ENCODE measurements at regions not wholly inside any gene's neighbourhood (a gene's known extent, or its start where the extent isn't known, plus 50 kb on each side); places are given as distances from the start of the nearest gene placed in this dataset.

DNA sequence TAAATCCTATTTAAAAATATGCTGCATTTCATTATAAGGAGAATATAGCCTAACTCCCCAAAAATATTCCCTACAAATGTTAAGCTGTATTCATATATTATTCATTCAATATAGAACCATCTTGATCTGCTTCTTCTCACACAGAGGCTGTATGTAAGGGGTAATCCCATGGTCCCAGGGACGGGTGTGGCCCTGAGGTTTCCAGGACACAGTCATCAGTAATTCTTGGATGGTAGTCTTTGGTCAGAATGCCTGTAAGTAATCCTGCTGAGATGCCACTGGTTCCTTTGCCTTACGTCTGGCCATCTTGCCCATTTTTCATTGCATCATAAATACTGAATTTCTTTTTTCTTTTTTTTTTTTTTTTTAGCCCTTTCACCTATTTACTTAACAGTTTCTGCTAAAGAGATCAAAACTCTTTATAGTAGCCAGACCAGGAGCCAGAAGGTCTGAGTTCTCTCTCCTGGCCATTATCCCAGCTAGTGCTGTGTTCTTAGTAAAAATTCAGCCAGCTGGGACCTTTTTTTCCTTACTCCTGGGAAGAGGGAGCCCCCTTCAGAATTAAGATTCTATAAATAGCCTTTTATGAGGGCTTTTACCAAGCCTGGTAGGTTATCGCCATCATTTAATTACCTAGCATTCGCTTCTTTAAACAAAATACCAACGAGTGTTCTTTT, 134.9 kb downstream of the SOX11 start:
- no peaks in the 10 kb centered on the region for H3K27me3 ChIP-seq (ENCODE audit: insufficient read depth, poor library complexity, severe bottlenecking)
- TF ChIP-seq, protein P1, sequence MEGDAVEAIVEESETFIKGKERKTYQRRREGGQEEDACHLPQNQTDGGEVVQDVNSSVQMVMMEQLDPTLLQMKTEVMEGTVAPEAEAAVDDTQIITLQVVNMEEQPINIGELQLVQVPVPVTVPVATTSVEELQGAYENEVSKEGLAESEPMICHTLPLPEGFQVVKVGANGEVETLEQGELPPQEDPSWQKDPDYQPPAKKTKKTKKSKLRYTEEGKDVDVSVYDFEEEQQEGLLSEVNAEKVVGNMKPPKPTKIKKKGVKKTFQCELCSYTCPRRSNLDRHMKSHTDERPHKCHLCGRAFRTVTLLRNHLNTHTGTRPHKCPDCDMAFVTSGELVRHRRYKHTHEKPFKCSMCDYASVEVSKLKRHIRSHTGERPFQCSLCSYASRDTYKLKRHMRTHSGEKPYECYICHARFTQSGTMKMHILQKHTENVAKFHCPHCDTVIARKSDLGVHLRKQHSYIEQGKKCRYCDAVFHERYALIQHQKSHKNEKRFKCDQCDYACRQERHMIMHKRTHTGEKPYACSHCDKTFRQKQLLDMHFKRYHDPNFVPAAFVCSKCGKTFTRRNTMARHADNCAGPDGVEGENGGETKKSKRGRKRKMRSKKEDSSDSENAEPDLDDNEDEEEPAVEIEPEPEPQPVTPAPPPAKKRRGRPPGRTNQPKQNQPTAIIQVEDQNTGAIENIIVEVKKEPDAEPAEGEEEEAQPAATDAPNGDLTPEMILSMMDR (IDR thresholded peaks at IDR 0.05; ENCODE audit: poor library complexity, severe bottlenecking) = no peak
- no peaks in the 10 kb centered on the region for H3K36me3 ChIP-seq (ENCODE audit: low read depth)

DNA sequence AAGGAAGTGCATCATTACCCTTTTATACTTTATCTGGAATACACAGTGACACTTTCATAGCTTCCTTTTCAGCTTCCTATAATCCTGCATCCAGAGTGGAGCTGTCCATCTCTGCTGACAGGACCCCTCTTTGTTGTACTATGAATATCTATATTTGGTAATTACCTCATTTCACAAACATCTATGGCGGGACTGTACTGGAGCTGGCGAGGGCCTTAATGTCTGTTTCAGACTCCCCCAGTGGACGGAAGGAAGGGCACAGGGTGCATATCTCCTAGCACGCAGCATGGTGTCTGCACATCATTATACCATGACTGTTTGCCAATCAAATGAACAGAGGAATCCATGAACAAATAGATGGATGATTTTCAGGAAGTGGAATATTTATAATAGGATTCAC, 142.3 kb downstream of the SOX11 start:
- ATAC-seq (ENCODE audit: low read depth) (no peak), DNase-seq (ENCODE audit: low spot score) (no peak)
- Histone ChIP-seq H3K9me3 (ENCODE audit: severe bottlenecking) (no peaks in the 10 kb centered on the region), H3K36me3 (ENCODE audit: low read depth) (no peaks in the 10 kb centered on the region), H3K27me3 (ENCODE audit: insufficient read depth, poor library complexity, severe bottlenecking) (no peaks in the 10 kb centered on the region), H3K4me3 (ENCODE audit: severe bottlenecking) (no peak overlapping the region), H3K27ac (ENCODE audit: poor library complexity, severe bottlenecking) (no peak overlapping the region), H3K4me1 (ENCODE audit: insufficient read depth, poor library complexity, severe bottlenecking) (no peaks in the 10 kb centered on the region)
- TF ChIP-seq, protein P1 (IDR thresholded peaks at IDR 0.05; ENCODE audit: poor library complexity, severe bottlenecking) = no peak

More for the DNA sequence above, 134.9 kb downstream of the SOX11 start:
- Histone ChIP-seq H3K4me1 (ENCODE audit: insufficient read depth, poor library complexity, severe bottlenecking) (no peaks in the 10 kb centered on the region), H3K4me3 (ENCODE audit: severe bottlenecking) (no peak overlapping the region), H3K9me3 (ENCODE audit: severe bottlenecking) (no peaks in the 10 kb centered on the region), H3K27ac (ENCODE audit: poor library complexity, severe bottlenecking) (no peak overlapping the region)
- ATAC-seq (ENCODE audit: low read depth) (no peak), DNase-seq (ENCODE audit: low spot score) (no peak)

DNA sequence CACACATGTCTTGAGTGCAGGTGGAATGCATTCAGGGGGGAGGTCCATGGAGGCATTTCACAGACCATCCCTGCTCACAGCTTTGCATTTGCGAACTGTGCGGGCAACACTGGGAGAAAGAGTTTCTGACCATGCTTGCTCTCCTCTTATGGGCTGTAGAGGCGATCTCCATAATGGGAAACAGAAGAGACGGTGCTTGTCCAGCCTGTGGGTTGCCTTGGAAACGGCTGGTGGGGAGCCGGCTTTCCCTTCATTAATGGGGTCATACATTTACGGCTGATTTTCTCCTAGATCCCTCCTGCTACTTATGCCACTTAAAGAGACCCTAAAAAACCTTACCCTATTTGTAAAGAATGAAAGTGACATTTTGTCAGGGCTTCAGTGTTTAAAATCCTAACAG, 147.4 kb downstream of the SOX11 start:
- no peaks in the 10 kb centered on the region for H3K9me3 ChIP-seq (ENCODE audit: severe bottlenecking)
- TF ChIP-seq, protein P1 (IDR thresholded peaks at IDR 0.05; ENCODE audit: poor library complexity, severe bottlenecking) = no peak
- no peak overlapping the region for H3K4me3 ChIP-seq (ENCODE audit: severe bottlenecking)
- ATAC-seq (ENCODE audit: low read depth) (no peak), DNase-seq (ENCODE audit: low spot score) (no peak)
- no peaks in the 10 kb centered on the region for H3K36me3 ChIP-seq (ENCODE audit: low read depth)
- no peaks in the 10 kb centered on the region for H3K27me3 ChIP-seq (ENCODE audit: insufficient read depth, poor library complexity, severe bottlenecking)
- no peak overlapping the region for H3K27ac ChIP-seq (ENCODE audit: poor library complexity, severe bottlenecking)
- H3K4me1 ChIP-seq (ENCODE audit: insufficient read depth, poor library complexity, severe bottlenecking) = no peaks in the 10 kb centered on the region

- Histone ChIP-seq H3K4me1 (ENCODE audit: insufficient read depth, poor library complexity, severe bottlenecking) (no peaks in the 10 kb centered on the region), H3K4me3 (ENCODE audit: severe bottlenecking) (no peak overlapping the region), H3K27me3 (ENCODE audit: insufficient read depth, poor library complexity, severe bottlenecking) (no peaks in the 10 kb centered on the region), H3K27ac (ENCODE audit: poor library complexity, severe bottlenecking) (no peak overlapping the region), H3K36me3 (ENCODE audit: low read depth) (no peaks in the 10 kb centered on the region), H3K9me3 (ENCODE audit: severe bottlenecking) (no peaks in the 10 kb centered on the region)
- ATAC-seq (ENCODE audit: low read depth) (no peak), DNase-seq (ENCODE audit: low spot score) (no peak)
- TF ChIP-seq, protein P1 (IDR thresholded peaks at IDR 0.05; ENCODE audit: poor library complexity, severe bottlenecking) = no peak
Observed at GRCh38 chr2:5841126-5841525, 148.9 kb downstream of the SOX11 start.

DNA sequence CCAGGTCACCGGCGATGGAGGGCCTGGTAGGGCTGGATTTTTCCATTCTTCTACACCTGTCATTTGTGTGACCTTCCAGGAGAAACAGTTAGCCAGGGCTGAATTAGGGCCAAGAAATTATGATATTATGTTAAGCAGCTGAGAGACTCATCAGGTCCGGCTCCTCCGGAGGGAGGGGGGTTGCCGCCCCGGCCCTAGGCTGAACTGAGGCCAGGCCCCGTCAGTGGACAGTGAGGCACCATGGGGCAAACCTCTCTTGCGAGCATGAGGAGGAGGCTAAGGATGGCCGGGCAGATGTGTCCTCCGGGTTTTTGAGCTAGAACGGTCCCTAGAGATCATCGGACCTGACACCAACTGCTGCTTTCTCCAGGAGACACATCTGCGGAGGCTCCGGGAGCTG, 150.1 kb downstream of the SOX11 start:
- Histone ChIP-seq H3K27ac (ENCODE audit: poor library complexity, severe bottlenecking) (no peak overlapping the region), H3K36me3 (ENCODE audit: low read depth) (no peaks in the 10 kb centered on the region), H3K9me3 (ENCODE audit: severe bottlenecking) (no peaks in the 10 kb centered on the region), H3K4me1 (ENCODE audit: insufficient read depth, poor library complexity, severe bottlenecking) (no peaks in the 10 kb centered on the region), H3K27me3 (ENCODE audit: insufficient read depth, poor library complexity, severe bottlenecking) (no peaks in the 10 kb centered on the region), H3K4me3 (ENCODE audit: severe bottlenecking) (no peak overlapping the region)
- no peak for DNase-seq (ENCODE audit: low spot score)
- no peak for ATAC-seq (ENCODE audit: low read depth)
- TF ChIP-seq, protein P1 (IDR thresholded peaks at IDR 0.05; ENCODE audit: poor library complexity, severe bottlenecking) = no peak

Data from RWPE2 (cell line).